ENCODE measurements at regions not wholly inside any gene's neighbourhood (a gene's known extent, or its start where the extent isn't known, plus 50 kb on each side); places are given as distances from the start of the nearest gene placed in this dataset.

DNA sequence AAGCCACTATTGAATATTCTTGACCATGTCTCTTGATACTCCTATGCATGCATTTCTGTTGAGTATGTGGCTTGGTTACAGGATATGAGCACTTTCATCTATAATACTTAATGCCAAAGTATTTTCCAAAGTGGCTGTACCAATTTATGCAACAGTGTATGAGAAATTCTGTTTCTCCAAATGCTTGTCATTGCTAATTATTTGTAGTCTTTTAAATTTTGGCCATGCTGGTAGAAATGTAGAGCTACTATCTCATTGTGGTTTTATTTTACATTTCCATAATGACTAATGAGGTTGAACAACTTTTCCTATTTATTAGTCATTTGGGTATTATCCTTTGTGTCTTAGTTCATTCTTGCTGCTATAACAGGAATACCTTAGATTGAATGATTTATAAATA is 71.4 kb upstream of the TSPAN2 start:
- no peaks in the 10 kb centered on the region for H3K9me3 ChIP-seq (replicated peaks; ENCODE audit: control insufficient read depth, insufficient read depth, low read length)
- BruUV-seq (replicated peaks) = no TSS peak
- CTCF ChIA-PET = interaction anchor here (0.6 kb wide), 1 partner anchor 109 kb away, joined by 4 read pairs; no protein-coding TSS in a partner anchor
- RAD21 ChIA-PET (ENCODE audit: unreplicated experiment) = no interaction called here
- no peak overlapping the region for H3K9ac ChIP-seq (ENCODE audit: control insufficient read depth, insufficient read depth, low read length)
- no peaks in the 10 kb centered on the region for H4K20me1 ChIP-seq (ENCODE audit: control insufficient read depth, insufficient read depth)
- SMC1A ChIA-PET (ENCODE audit: uncharacterized antibody, unreplicated experiment) = no interaction called here
- no peak overlapping the region for H2AFZ ChIP-seq (ENCODE audit: control insufficient read depth, low read depth, low read length)
- H3K36me3 ChIP-seq (ENCODE audit: control insufficient read depth in 2 of 2, insufficient read depth in 2 of 2, low read length in 1 of 2) = no peaks in the 10 kb centered on the region
- intact Hi-C loops (cut with micrococcal nuclease; ENCODE audit: unreplicated experiment) = no loop called here
- POLR2A ChIA-PET = no interaction called here
- no peak overlapping the region for H3K4me2 ChIP-seq (ENCODE audit: control insufficient read depth, insufficient read depth)
- DNase-seq (ENCODE audit: low read depth, low spot score) = no peak
- H3K4me1 ChIP-seq (ENCODE audit: control insufficient read depth, insufficient read depth, low read length) = no peaks in the 10 kb centered on the region
- no peak for FAIRE-seq
- no peaks in the 10 kb centered on the region for H3K27me3 ChIP-seq (replicated peaks in 1 of 2; ENCODE audit: control insufficient read depth in 2 of 2, insufficient read depth in 2 of 2, low read length in 1 of 2)
- H3K79me2 ChIP-seq (ENCODE audit: control insufficient read depth, insufficient read depth, low read length) = no peaks in the 10 kb centered on the region
- no peak for TF ChIP-seq EGR1 (IDR thresholded peaks at IDR 0.05; ENCODE audit: borderline replicate concordance in 1 of 2, low read depth in 2 of 2, low read length in 2 of 2)
- TF ChIP-seq RUNX3 (IDR thresholded peaks at IDR 0.05; ENCODE audit: low read length) = no peak
- no peak for TF ChIP-seq EZH2 (IDR thresholded peaks at IDR 0.05; ENCODE audit: borderline replicate concordance, control insufficient read depth, low read depth, low read length)
- ATAC-seq = no peak
- H3K4me3 ChIP-seq = no peak overlapping the region
- in situ Hi-C loops (cut with MboI) = no loop called here
- H3K27ac ChIP-seq (ENCODE audit: control insufficient read depth, insufficient read depth) = no peak overlapping the region

DNA sequence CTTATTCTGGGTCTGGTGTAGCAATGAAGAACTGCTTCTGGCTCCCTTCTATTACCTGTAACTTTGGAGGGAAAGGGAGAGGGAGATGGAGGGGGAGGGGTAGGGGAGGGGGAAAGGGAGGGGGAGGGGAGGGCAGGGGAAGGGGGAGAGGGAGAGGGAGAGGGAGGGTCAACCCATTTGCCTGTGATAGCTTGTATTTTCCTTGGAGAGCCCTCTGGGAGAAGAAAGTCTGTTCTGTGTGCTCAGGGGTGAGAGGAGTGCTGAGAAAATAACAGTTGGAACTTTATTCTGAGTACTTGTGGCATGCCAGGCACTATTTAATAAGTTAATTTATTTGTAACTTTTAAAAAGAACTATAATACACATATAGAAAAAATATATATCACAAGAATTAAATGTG is 70.7 kb upstream of the TSPAN2 start:
- no TSS peak for BruUV-seq (replicated peaks)
- no peaks in the 10 kb centered on the region for H4K20me1 ChIP-seq (ENCODE audit: control insufficient read depth, insufficient read depth)
- no peak overlapping the region for H3K4me2 ChIP-seq (ENCODE audit: control insufficient read depth, insufficient read depth)
- DNase-seq (ENCODE audit: low read depth, low spot score) = no peak
- ChIA-PET POLR2A (no interaction called here), SMC1A (ENCODE audit: uncharacterized antibody, unreplicated experiment) (no interaction called here), CTCF (no interaction called here), RAD21 (ENCODE audit: unreplicated experiment) (no interaction called here)
- no peak for ATAC-seq
- no peak overlapping the region for H3K9ac ChIP-seq (ENCODE audit: control insufficient read depth, insufficient read depth, low read length)
- H3K27me3 ChIP-seq (replicated peaks in 1 of 2; ENCODE audit: control insufficient read depth in 2 of 2, insufficient read depth in 2 of 2, low read length in 1 of 2) = no peaks in the 10 kb centered on the region
- no peaks in the 10 kb centered on the region for H3K9me3 ChIP-seq (replicated peaks; ENCODE audit: control insufficient read depth, insufficient read depth, low read length)
- no peak overlapping the region for H3K27ac ChIP-seq (ENCODE audit: control insufficient read depth, insufficient read depth)
- H3K4me1 ChIP-seq (ENCODE audit: control insufficient read depth, insufficient read depth, low read length) = no peaks in the 10 kb centered on the region
- no peaks in the 10 kb centered on the region for H3K36me3 ChIP-seq (ENCODE audit: control insufficient read depth in 2 of 2, insufficient read depth in 2 of 2, low read length in 1 of 2)
- intact Hi-C loops (cut with micrococcal nuclease; ENCODE audit: unreplicated experiment) = no loop called here
- H3K4me3 ChIP-seq = no peak overlapping the region
- no peak for FAIRE-seq
- H2AFZ ChIP-seq (ENCODE audit: control insufficient read depth, low read depth, low read length) = no peak overlapping the region
- TF ChIP-seq SRF (IDR thresholded peaks at IDR 0.05; ENCODE audit: low read depth in 2 of 2, low read length in 2 of 2) (no peak), CREM (IDR thresholded peaks at IDR 0.05; ENCODE audit: low read depth) (no peak), BCL11A (IDR thresholded peaks at IDR 0.05; ENCODE audit: low read depth, low read length) (no peak), NFXL1 (IDR thresholded peaks at IDR 0.05; ENCODE audit: borderline replicate concordance) (no peak), FOS (IDR thresholded peaks at IDR 0.05; ENCODE audit: borderline replicate concordance, extremely low read depth, insufficient read length) (no peak), PML (IDR thresholded peaks at IDR 0.05; ENCODE audit: low read length) (no peak), ATF7 (IDR thresholded peaks at IDR 0.05; ENCODE audit: low read depth) (no peak), SMAD1 (IDR thresholded peaks at IDR 0.05; ENCODE audit: low read depth, partially characterized antibody) (no peak)
- in situ Hi-C loops (cut with MboI) = no loop called here
- no peaks in the 10 kb centered on the region for H3K79me2 ChIP-seq (ENCODE audit: control insufficient read depth, insufficient read depth, low read length)

Measured in GM12878 (cell line).